PC-9 (cell line): ENCODE measurements at regions not wholly inside any gene's neighbourhood (a gene's known extent, or its start where the extent isn't known, plus 50 kb on each side); places are given as distances from the start of the nearest gene placed in this dataset.

Source experiments
- BruUV-seq: library from RNA; stranded (reverse); fragments of 400-500 nt; replicated peaks from 2 replicates; lab custom pipeline; 2021; lab: Mats Ljungman, UMichigan
- CTCF ChIA-PET: fragments of 300-600 bp; sonication (Branson Sonifier 250); formaldehyde crosslinking; loops from one replicate; lab custom pipeline; 2022; ENCODE audit warnings: antibody characterized with exemption; lab: Charles Lee
- POLR2A ChIA-PET: fragments of 300-600 bp; sonication (Branson Sonifier 250); formaldehyde crosslinking; loops from one replicate; lab custom pipeline; 2022; ENCODE audit warnings: antibody characterized with exemption; ENCODE audit not compliant: unreplicated experiment; lab: Charles Lee
- DNase-seq, 2 experiments: peaks; one replicate each; pipeline versions ENCODE4 v3.0.0 to v3.0.0-alpha.2; 2015 to 2022; ENCODE audit warnings: mixed read lengths in 1 of 2
- H2AFZ ChIP-seq: fragments of 200-600 bp; sonication (generic); 2 replicates; pipeline ENCODE4 v1.8.1; 2017; ENCODE audit warnings: antibody characterized with exemption
- H3F3A ChIP-seq: fragments of 200-600 bp; sonication (generic); 2 replicates; pipeline ENCODE4 v1.8.1; 2017; ENCODE audit warnings: antibody characterized with exemption, mild to moderate bottlenecking, low read depth; ENCODE audit not compliant: insufficient read depth
- H3K27ac ChIP-seq: fragments of 200-600 bp; sonication (generic); 2 replicates; pipeline ENCODE4 v1.6.1; 2016; ENCODE audit warnings: mixed run types
- H3K27me3 ChIP-seq: fragments of 200-600 bp; sonication (generic); 2 replicates; pipeline ENCODE4 v1.6.1; 2016; ENCODE audit warnings: low read depth, mixed run types; ENCODE audit not compliant: insufficient read depth
- H3K36me3 ChIP-seq: fragments of 200-600 bp; sonication (generic); 2 replicates; pipeline ENCODE4 v1.6.1; 2016; ENCODE audit warnings: low read depth, mixed run types
- H3K4me1 ChIP-seq: fragments of 200-600 bp; sonication (generic); replicated peaks from 2 replicates; pipeline ENCODE4 v1.6.1; 2016; ENCODE audit warnings: mixed run types; ENCODE audit not compliant: insufficient read depth
- H3K4me2 ChIP-seq: fragments of 200-600 bp; sonication (generic); 2 replicates; pipeline ENCODE4 v1.6.1; 2017; ENCODE audit warnings: mixed run types
- H3K4me3 ChIP-seq: fragments of 200-600 bp; sonication (generic); 2 replicates; pipeline ENCODE4 v1.6.1; 2016; ENCODE audit warnings: mixed run types
- H3K79me2 ChIP-seq: fragments of 200-600 bp; sonication (generic); 2 replicates; pipeline ENCODE4 v1.6.1; 2017; ENCODE audit warnings: low read depth, mixed run types
- H3K9me2 ChIP-seq: fragments of 200-600 bp; sonication (generic); 2 replicates; pipeline ENCODE4 v1.8.1; 2017; ENCODE audit warnings: mild to moderate bottlenecking; ENCODE audit not compliant: insufficient read depth
- H3K9me3 ChIP-seq: fragments of 200-600 bp; sonication (generic); 2 replicates; pipeline ENCODE4 v1.8.1; 2016; ENCODE audit warnings: low read depth; ENCODE audit not compliant: insufficient read depth
- H4K20me1 ChIP-seq: fragments of 200-600 bp; sonication (generic); 2 replicates; pipeline ENCODE4 v1.8.1; 2017; ENCODE audit not compliant: insufficient read depth
- CTCF ChIP-seq: fragments of 200-600 bp; sonication (generic); conservative IDR thresholded peaks from 2 replicates; pipeline ENCODE4 v1.6.1; 2017; ENCODE audit warnings: mixed run types, antibody characterized with exemption, mild to moderate bottlenecking, moderate library complexity
- EZH2 ChIP-seq: fragments of 200-600 bp; sonication (generic); IDR thresholded peaks from 2 replicates; pipeline ENCODE4 v1.8.0; 2017; ENCODE audit warnings: antibody characterized with exemption, low read depth
- intact Hi-C: fragments of 100-400 bp; cut with micrococcal nuclease; formaldehyde crosslinking; loops from one replicate; pipeline ENCODE4 v1.10.0; 2022; ENCODE audit not compliant: unreplicated experiment

DNA sequence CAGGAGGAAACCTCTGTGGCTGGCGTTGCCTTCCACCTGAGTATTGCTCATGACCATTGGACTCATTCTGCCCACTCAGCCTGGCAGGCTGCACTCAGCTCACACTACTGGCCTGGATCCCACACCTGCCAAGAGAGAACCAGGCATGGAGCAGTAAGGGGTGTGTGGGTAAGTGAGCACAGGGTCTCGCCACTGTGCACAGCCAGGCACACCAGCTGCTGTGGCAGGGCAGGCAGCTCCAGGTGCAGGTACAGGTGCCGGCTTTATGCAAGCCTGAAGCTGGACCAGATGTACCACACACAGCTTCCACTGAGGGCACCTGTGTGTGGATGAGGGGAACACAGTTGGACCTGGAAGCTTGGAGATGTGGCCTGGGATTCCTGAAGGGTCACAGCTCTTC, 295.2 kb upstream of the SNX7 start:
- Histone ChIP-seq H3K27me3 (no peaks in the 10 kb centered on the region), H3K4me3 (no peak overlapping the region), H3K36me3 (no peaks in the 10 kb centered on the region), H3K4me2 (no peak overlapping the region), H2AFZ (no peak overlapping the region), H3K4me1 (no peaks in the 10 kb centered on the region), H3K9me2 (no peaks in the 10 kb centered on the region), H4K20me1 (no peaks in the 10 kb centered on the region), H3K79me2 (no peaks in the 10 kb centered on the region), H3F3A (no peaks in the 10 kb centered on the region), H3K9me3 (peaks cover 5% of the 10 kb centered on the region; the same call in 1 of the 2 replicates), H3K27ac (no peak overlapping the region)
- no TSS peak for BruUV-seq
- no peak for DNase-seq
- CTCF ChIA-PET: interaction anchor here (0.7 kb wide), 1 partner anchor 13 kb away, joined by 7 read pairs; no protein-coding TSS in a partner anchor
- POLR2A ChIA-PET: no interaction called here
- TF ChIP-seq CTCF (no peak), EZH2 (no peak)
- intact Hi-C loops: no loop called here

- TF ChIP-seq CTCF (no peak), EZH2 (no peak)
- H3K36me3 ChIP-seq: no peaks in the 10 kb centered on the region
- no peak for DNase-seq
- no TSS peak for BruUV-seq
- H3K79me2 ChIP-seq: no peaks in the 10 kb centered on the region
- peaks cover 5% of the 10 kb centered on the region; the same call in 1 of the 2 replicates for H3K9me3 ChIP-seq
- POLR2A ChIA-PET: no interaction called here
- no peak overlapping the region for H2AFZ ChIP-seq
- H4K20me1 ChIP-seq: no peaks in the 10 kb centered on the region
- H3K27ac ChIP-seq: no peak overlapping the region
- CTCF ChIA-PET: no interaction called here
- no peak overlapping the region for H3K4me3 ChIP-seq
- H3K9me2 ChIP-seq: no peaks in the 10 kb centered on the region
- H3K4me1 ChIP-seq: no peaks in the 10 kb centered on the region
- intact Hi-C loops: no loop called here
- no peaks in the 10 kb centered on the region for H3F3A ChIP-seq
- H3K27me3 ChIP-seq: no peaks in the 10 kb centered on the region
- H3K4me2 ChIP-seq: no peak overlapping the region
These were observed 297.0 kb upstream of the SNX7 start for GRCh38 chr1:98364544-98364943.

DNA sequence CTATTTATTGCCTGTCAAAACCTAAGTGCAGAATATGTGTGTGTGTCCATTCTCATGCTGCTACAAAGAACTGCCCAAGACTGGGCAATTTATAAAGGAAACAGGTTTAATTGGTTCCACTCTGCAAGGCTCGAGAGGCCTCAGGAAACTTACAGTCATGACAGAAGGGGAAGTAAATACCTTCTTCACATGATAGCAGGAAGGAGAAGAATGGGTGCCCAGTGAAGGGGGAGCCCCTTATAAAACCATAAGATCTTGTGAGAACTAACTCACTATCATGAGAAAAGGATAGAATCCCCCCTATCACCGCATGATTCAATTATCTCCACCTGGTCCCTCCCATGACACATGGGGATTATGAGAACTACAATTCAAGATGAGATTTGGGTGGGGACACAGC, 300.7 kb upstream of the SNX7 start:
- DNase-seq: no peak
- POLR2A ChIA-PET: no interaction called here
- no TSS peak for BruUV-seq

More for the DNA sequence above, 300.7 kb upstream of the SNX7 start:
- TF ChIP-seq CTCF (no peak), EZH2 (no peak)
- H3K4me1 ChIP-seq: no peaks in the 10 kb centered on the region
- no peaks in the 10 kb centered on the region for H3K27me3 ChIP-seq
- H3K79me2 ChIP-seq: no peaks in the 10 kb centered on the region
- H2AFZ ChIP-seq: no peak overlapping the region
- no peak overlapping the region for H3K27ac ChIP-seq
- H3F3A ChIP-seq: no peaks in the 10 kb centered on the region
- H3K9me3 ChIP-seq: peaks cover 5% of the 10 kb centered on the region; the same call in 1 of the 2 replicates
- H3K4me2 ChIP-seq: no peak overlapping the region
- CTCF ChIA-PET: no interaction called here
- no peaks in the 10 kb centered on the region for H3K9me2 ChIP-seq
- no peaks in the 10 kb centered on the region for H3K36me3 ChIP-seq
- H4K20me1 ChIP-seq: no peaks in the 10 kb centered on the region
- H3K4me3 ChIP-seq: no peak overlapping the region
- intact Hi-C loops: no loop called here
